Neural cell (in vitro differentiated cells): ENCODE measurements at regions not wholly inside any gene's neighbourhood (a gene's known extent, or its start where the extent isn't known, plus 50 kb on each side); places are given as distances from the start of the nearest gene placed in this dataset.
"Not testable (repeated sequence)": the region's sequence is repeated elsewhere in the genome, so short reads cannot be mapped to it uniquely, and the experiment has no call there.

Experiments
- H2AFZ ChIP-seq: fragments of 200-600, 300-800 bp; sonication (generic), shearing (Covaris generic); 2 replicates; pipeline ENCODE4 v1.6.0; 2014; ENCODE audit warnings: low read depth, mild to moderate bottlenecking, antibody characterized with exemption, low read length, moderate library complexity
- H3F3A ChIP-seq: fragments of 200-600 bp; shearing (Covaris generic); 2 replicates; pipeline ENCODE4 v1.6.1; 2016; ENCODE audit warnings: mild to moderate bottlenecking, moderate library complexity, mixed read lengths, antibody characterized with exemption, low read length; ENCODE audit not compliant: insufficient read depth, poor library complexity, severe bottlenecking
- H3K27ac ChIP-seq: fragments of 200-600, 300-800 bp; sonication (generic), shearing (Covaris generic); 2 replicates; pipeline ENCODE4 v1.5.1; 2014; ENCODE audit warnings: mild to moderate bottlenecking, low read length, moderate library complexity
- H3K27me3 ChIP-seq: fragments of 300-800, 200-600 bp; sonication (generic), shearing (Covaris generic); 2 replicates; pipeline ENCODE4 v1.6.0; 2014; ENCODE audit warnings: mild to moderate bottlenecking, low read depth, low read length, moderate library complexity; ENCODE audit not compliant: insufficient read depth
- H3K36me3 ChIP-seq: fragments of 300-800, 200-600 bp; sonication (generic), shearing (Covaris generic); 2 replicates; pipeline ENCODE4 v1.5.1; 2014; ENCODE audit warnings: mild to moderate bottlenecking, antibody characterized with exemption, low read length, moderate library complexity; ENCODE audit not compliant: insufficient read depth
- H3K4me2 ChIP-seq: fragments of 300-800, 200-600 bp; sonication (generic), shearing (Covaris generic); 2 replicates; pipeline ENCODE4 v1.6.0; 2014; ENCODE audit warnings: mild to moderate bottlenecking, low read length
- H3K4me3 ChIP-seq: fragments of 300-800, 200-600 bp; sonication (generic), shearing (Covaris generic); 2 replicates; pipeline ENCODE4 v1.5.1; 2014; ENCODE audit warnings: mild to moderate bottlenecking, low read length, moderate library complexity
- H3K79me2 ChIP-seq: fragments of 200-600 bp; shearing (Covaris generic); replicated peaks from 2 replicates; pipeline ENCODE4 v1.6.0; 2014; ENCODE audit warnings: mild to moderate bottlenecking, low read length, moderate library complexity; ENCODE audit not compliant: insufficient read depth
- H3K9ac ChIP-seq: fragments of 300-800, 200-600 bp; sonication (generic), shearing (Covaris generic); 2 replicates; pipeline ENCODE4 v1.6.1; 2016; ENCODE audit warnings: mild to moderate bottlenecking, low read length, mixed read lengths
- H3K9me2 ChIP-seq: fragments of 200-600 bp; shearing (Covaris generic); 2 replicates; pipeline ENCODE4 v1.6.1; 2016; ENCODE audit warnings: mild to moderate bottlenecking, low read length, mixed read lengths; ENCODE audit not compliant: insufficient read depth
- H3K9me3 ChIP-seq: fragments of 200-600, 300-800 bp; sonication (generic), shearing (Covaris generic); 2 replicates; pipeline ENCODE4 v1.6.1; 2016; ENCODE audit warnings: mild to moderate bottlenecking, mixed run types, low read length, moderate library complexity, mixed read lengths
- H4K20me1 ChIP-seq: fragments of 200-600 bp; shearing (Covaris generic); 2 replicates; pipeline ENCODE4 v1.6.1; 2016; ENCODE audit warnings: mild to moderate bottlenecking, mixed run types; ENCODE audit not compliant: insufficient read depth
- CTCF ChIP-seq: fragments of 450-650 bp; IDR thresholded peaks from 2 replicates; pipeline ENCODE4 v1.5.1; 2014; ENCODE audit warnings: antibody characterized with exemption, mild to moderate bottlenecking, moderate library complexity; ENCODE audit not compliant: poor library complexity, severe bottlenecking
- EP300 ChIP-seq: fragments of 450-650 bp; conservative IDR thresholded peaks from 2 replicates; pipeline ENCODE4 v1.6.1; 2014; ENCODE audit warnings: antibody characterized with exemption, mild to moderate bottlenecking, moderate library complexity; ENCODE audit not compliant: poor library complexity, severe bottlenecking
- EZH2 ChIP-seq: fragments of 200-600, 300-800 bp; shearing (Covaris generic), sonication (generic); IDR thresholded peaks from 2 replicates; pipeline ENCODE4 v1.6.1; 2014; ENCODE audit warnings: antibody characterized with exemption, low read length, borderline replicate concordance, mild to moderate bottlenecking; ENCODE audit not compliant: insufficient read depth, poor library complexity, severe bottlenecking
- MXI1 ChIP-seq: fragments of 450-650 bp; conservative IDR thresholded peaks from 2 replicates; pipeline ENCODE4 v1.6.1; 2014; ENCODE audit warnings: antibody characterized with exemption, mild to moderate bottlenecking; ENCODE audit not compliant: poor library complexity, severe bottlenecking
- POLR2AphosphoS5 ChIP-seq: IDR thresholded peaks from 2 replicates; pipeline ENCODE4 v1.6.1; 2012
- RAD21 ChIP-seq: fragments of 450-650 bp; conservative IDR thresholded peaks from 2 replicates; pipeline ENCODE4 v1.6.1; 2014; ENCODE audit warnings: antibody characterized with exemption, mild to moderate bottlenecking, moderate library complexity
- REST ChIP-seq: IDR thresholded peaks from 2 replicates; pipeline ENCODE4 v1.6.1; 2012; ENCODE audit warnings: borderline replicate concordance
- SMC3 ChIP-seq: fragments of 450-650 bp; conservative IDR thresholded peaks from 2 replicates; pipeline ENCODE4 v1.6.1; 2014; ENCODE audit warnings: antibody characterized with exemption, mild to moderate bottlenecking, moderate library complexity; ENCODE audit not compliant: poor library complexity
- TAF1 ChIP-seq: IDR thresholded peaks from 2 replicates; pipeline ENCODE4 v1.6.1; 2012; ENCODE audit warnings: low read depth

GRCh38 chr3:3433711-3434110 is 254.2 kb upstream of the CRBN start:
- Histone ChIP-seq H3K4me3 (no peak overlapping the region), H3K9ac (no peak overlapping the region), H3F3A (no peaks in the 10 kb centered on the region), H4K20me1 (no peaks in the 10 kb centered on the region), H3K79me2 (no peaks in the 10 kb centered on the region), H3K36me3 (no peaks in the 10 kb centered on the region), H3K4me2 (no peak overlapping the region), H3K9me2 (no peaks in the 10 kb centered on the region), H3K27ac (no peak overlapping the region), H3K9me3 (no peaks in the 10 kb centered on the region), H3K27me3 (no peaks in the 10 kb centered on the region), H2AFZ (no peak overlapping the region)
- TF ChIP-seq TAF1 (no peak), SMC3 (no peak), EP300 (no peak), RAD21 (no peak), MXI1 (no peak), REST (no peak), CTCF (no peak), POLR2AphosphoS5 (no peak), EZH2 (no peak)

- no peak overlapping the region for H2AFZ ChIP-seq
- H3K4me2 ChIP-seq: no peak overlapping the region
- no peaks in the 10 kb centered on the region for H3K79me2 ChIP-seq
- no peaks in the 10 kb centered on the region for H3K9me3 ChIP-seq
- no peaks in the 10 kb centered on the region for H3K36me3 ChIP-seq
- no peaks in the 10 kb centered on the region for H3F3A ChIP-seq
- TF ChIP-seq EZH2 (no peak), MXI1 (no peak), SMC3 (no peak), EP300 (no peak), POLR2AphosphoS5 (no peak), TAF1 (no peak), REST (no peak), RAD21 (no peak), CTCF (no peak)
- no peak overlapping the region for H3K27ac ChIP-seq
- no peaks in the 10 kb centered on the region for H3K27me3 ChIP-seq
- no peak overlapping the region for H3K9ac ChIP-seq
- H4K20me1 ChIP-seq: no peaks in the 10 kb centered on the region
- H3K4me3 ChIP-seq: no peak overlapping the region
- H3K9me2 ChIP-seq: no peaks in the 10 kb centered on the region
Observed at GRCh38 chr3:3429841-3430240, 250.3 kb upstream of the CRBN start.

- H3K4me2 ChIP-seq, H3F3A ChIP-seq, H3K36me3 ChIP-seq, H2AFZ ChIP-seq, H3K9me2 ChIP-seq, H3K4me3 ChIP-seq, H3K79me2 ChIP-seq, H3K27me3 ChIP-seq, H4K20me1 ChIP-seq, H3K27ac ChIP-seq, H3K9me3 ChIP-seq, H3K9ac ChIP-seq: not testable (repeated sequence)
Observed at GRCh38 chr3:3407707-3408106, 228.2 kb upstream of the CRBN start.
